ENCODE measurements at regions not wholly inside any gene's neighbourhood (a gene's known extent, or its start where the extent isn't known, plus 50 kb on each side); places are given as distances from the start of the nearest gene placed in this dataset.

GRCh38 chr15:93491291-93491690 lies 402.3 kb upstream of the RGMA start:
- TF ChIP-seq CTCF (IDR thresholded peaks at IDR 0.05) (no peak), POLR2A (IDR thresholded peaks at IDR 0.05) (no peak)

Measured in testis (tissue), 2 donors.